GM18909 (cell line): ENCODE measurements at regions not wholly inside any gene's neighbourhood (a gene's known extent, or its start where the extent isn't known, plus 50 kb on each side); places are given as distances from the start of the nearest gene placed in this dataset.
"Not testable (repeated sequence)": the region's sequence is repeated elsewhere in the genome, so short reads cannot be mapped to it uniquely, and the experiment has no call there.

Experiments
- ATAC-seq: cut with Tn5 transposase; IDR thresholded peaks from one replicate; pipeline ENCODE4 v1.9.1; 2021; ENCODE audit warnings: mild to moderate bottlenecking; ENCODE audit not compliant: unreplicated experiment, poor library complexity

- ATAC-seq, result not testable (repeated sequence)
These were observed 170.4 kb downstream of the LAT start for GRCh38 chr16:29155131-29155865.

GRCh38 chr16:29154676-29155121 is 169.8 kb downstream of the LAT start:
- no peak for ATAC-seq

- no peak for ATAC-seq
These were observed 169.2 kb downstream of the LAT start for GRCh38 chr16:29154088-29154487.

- not testable (repeated sequence) for ATAC-seq
These were observed 168.5 kb downstream of the LAT start for GRCh38 chr16:29153307-29153706.

GRCh38 chr16:29152544-29153031 is 167.7 kb downstream of the LAT start:
- ATAC-seq, result not testable (repeated sequence)

GRCh38 chr16:29151317-29151716 is 166.5 kb downstream of the LAT start:
- ATAC-seq, result no peak

GRCh38 chr16:29149912-29150311 is 165.1 kb downstream of the LAT start:
- not testable (repeated sequence) for ATAC-seq

- no peak for ATAC-seq
These were observed 164.0 kb downstream of the LAT start for GRCh38 chr16:29148867-29149272.

- no peak for ATAC-seq
These were observed 163.4 kb downstream of the LAT start for GRCh38 chr16:29148131-29148691.

GRCh38 chr16:29147710-29148109 is 162.9 kb downstream of the LAT start:
- not testable (repeated sequence) for ATAC-seq

- not testable (repeated sequence) for ATAC-seq
These were observed 162.2 kb downstream of the LAT start for GRCh38 chr16:29146808-29147643.

GRCh38 chr16:29146266-29146665 is 161.4 kb downstream of the LAT start:
- ATAC-seq, result no peak

GRCh38 chr16:29145486-29146225 is 160.8 kb downstream of the LAT start:
- not testable (repeated sequence) for ATAC-seq

GRCh38 chr16:29145086-29145485 is 160.2 kb downstream of the LAT start:
- not testable (repeated sequence) for ATAC-seq

- not testable (repeated sequence) for ATAC-seq
These were observed 159.8 kb downstream of the LAT start for GRCh38 chr16:29144669-29145062.

GRCh38 chr16:29143739-29144668 is 159.2 kb downstream of the LAT start:
- ATAC-seq, result not testable (repeated sequence)

- not testable (repeated sequence) for ATAC-seq
These were observed 157.7 kb downstream of the LAT start for GRCh38 chr16:29142506-29142905.

- ATAC-seq, result no peak
These were observed 156.9 kb downstream of the LAT start for GRCh38 chr16:29141586-29142324.
